Natural killer cell (primary cell): ENCODE measurements at regions not wholly inside any gene's neighbourhood (a gene's known extent, or its start where the extent isn't known, plus 50 kb on each side); places are given as distances from the start of the nearest gene placed in this dataset.

Experiments used
- ATAC-seq, 3 donors: fragments of 150-1000 bp in 2 of 3; fragments of 200-7000 bp in 1 of 3; cut with Tn5 transposase; 1 replicate in 1 of 3; 2 replicates in 2 of 3; pipeline ENCODE4 v1.10.0; 2021; ENCODE audit warnings: mild to moderate bottlenecking in 2 of 3, moderate library complexity in 2 of 3
- DNase-seq, 2 donors: peaks; one replicate each; pipeline versions ENCODE4 v3.0.0 to v3.0.0-alpha.2; 2013 to 2021; ENCODE audit warnings: mixed read lengths in 1 of 2
- H3K27ac ChIP-seq: one replicate; pipeline ENCODE4 v1.5.1; 2013; ENCODE audit warnings: mild to moderate bottlenecking, low read length
- H3K27me3 ChIP-seq: one replicate; pipeline ENCODE4 v1.6.1; 2013; ENCODE audit warnings: low read length; ENCODE audit not compliant: control insufficient read depth, insufficient read depth
- H3K36me3 ChIP-seq: one replicate; pipeline ENCODE4 v1.6.1; 2013; ENCODE audit warnings: low read length; ENCODE audit not compliant: control insufficient read depth, insufficient read depth
- H3K4me1 ChIP-seq: one replicate; pipeline ENCODE4 v1.6.1; 2013; ENCODE audit warnings: low read length; ENCODE audit not compliant: control insufficient read depth, insufficient read depth
- H3K4me3 ChIP-seq: one replicate; pipeline ENCODE4 v1.5.1; 2013; ENCODE audit warnings: low read length
- H3K9me3 ChIP-seq: one replicate; pipeline ENCODE4 v1.6.1; 2013; ENCODE audit warnings: low read length; ENCODE audit not compliant: control insufficient read depth, insufficient read depth
- H3K27ac Mint-ChIP-seq, 2 donors: one replicate each; pipeline ENCODE4 v1.8.0; 2022; ENCODE audit warnings: mild to moderate bottlenecking in 2 of 2, mixed read lengths in 2 of 2, moderate library complexity in 1 of 2
- H3K27me3 Mint-ChIP-seq, 2 donors: one replicate each; pipeline ENCODE4 v1.8.0; 2022; ENCODE audit warnings: low read depth in 2 of 2, mixed read lengths in 2 of 2
- H3K36me3 Mint-ChIP-seq: one replicate; pipeline ENCODE4 v1.8.0; 2022; ENCODE audit warnings: mixed read lengths
- H3K4me1 Mint-ChIP-seq, 2 donors: one replicate each; pipeline ENCODE4 v1.8.0; 2022; ENCODE audit warnings: mixed read lengths in 2 of 2
- H3K4me3 Mint-ChIP-seq: one replicate; pipeline ENCODE4 v1.8.0; 2022; ENCODE audit warnings: mild to moderate bottlenecking, moderate library complexity, mixed read lengths
- H3K9me3 Mint-ChIP-seq, 2 donors: one replicate each; pipeline ENCODE4 v1.8.0; 2022; ENCODE audit warnings: mixed read lengths in 2 of 2
- WGBS: methylation state at CpG from one replicate; pipeline ENCODE4 v1.1.7; 2013; ENCODE audit warnings: missing lambda C conversion rate; ENCODE audit not compliant: insufficient coverage; 5-methylcytosine and 5-hydroxymethylcytosine counted together
- intact Hi-C: fragments of 100-400 bp; cut with micrococcal nuclease; formaldehyde crosslinking; loops from one replicate; pipeline ENCODE4 v1.14.2; 2022
- TF ChIP-seq, protein P1 (sequence below): fragments of 200-600 bp; IDR thresholded peaks from one replicate; pipeline ENCODE4 v1.8.0; 2022; ENCODE audit warnings: antibody characterized with exemption

DNA sequence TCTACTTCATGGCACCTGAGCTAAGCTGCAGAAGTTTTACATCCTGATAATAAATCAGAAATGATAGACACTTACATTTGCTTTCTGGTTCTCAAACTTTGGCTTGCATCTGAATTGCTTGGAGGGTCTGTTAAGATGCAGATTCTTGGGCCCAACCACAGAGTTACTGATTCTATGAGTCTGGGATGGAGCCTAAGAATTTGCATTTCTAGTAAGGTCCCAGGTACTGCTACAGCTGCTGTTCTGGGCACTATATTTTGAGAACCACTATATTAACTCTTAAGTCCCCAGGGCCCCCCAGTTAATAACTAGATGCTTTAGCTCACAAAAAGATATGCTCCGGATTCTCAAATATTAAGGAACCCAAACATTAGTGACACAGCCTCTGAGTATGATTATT lies 69.8 kb upstream of the DAB2 start:
- Mint-ChIP-seq H3K27ac (no peak overlapping the region), H3K36me3 (peaks cover 7% of the 10 kb centered on the region), H3K27me3 (peaks cover 0 to 2% of the 10 kb centered on the region in 2 donors), H3K4me1 (peaks cover 0 to 6% of the 10 kb centered on the region in 2 donors), H3K9me3 (peaks cover 0 to 9% of the 10 kb centered on the region in 2 donors), H3K4me3 (no peak overlapping the region)
- WGBS = 100% methylated on average over 1 of the region's 1 CpG
- intact Hi-C loops = no loop called here
- TF ChIP-seq, protein P1, sequence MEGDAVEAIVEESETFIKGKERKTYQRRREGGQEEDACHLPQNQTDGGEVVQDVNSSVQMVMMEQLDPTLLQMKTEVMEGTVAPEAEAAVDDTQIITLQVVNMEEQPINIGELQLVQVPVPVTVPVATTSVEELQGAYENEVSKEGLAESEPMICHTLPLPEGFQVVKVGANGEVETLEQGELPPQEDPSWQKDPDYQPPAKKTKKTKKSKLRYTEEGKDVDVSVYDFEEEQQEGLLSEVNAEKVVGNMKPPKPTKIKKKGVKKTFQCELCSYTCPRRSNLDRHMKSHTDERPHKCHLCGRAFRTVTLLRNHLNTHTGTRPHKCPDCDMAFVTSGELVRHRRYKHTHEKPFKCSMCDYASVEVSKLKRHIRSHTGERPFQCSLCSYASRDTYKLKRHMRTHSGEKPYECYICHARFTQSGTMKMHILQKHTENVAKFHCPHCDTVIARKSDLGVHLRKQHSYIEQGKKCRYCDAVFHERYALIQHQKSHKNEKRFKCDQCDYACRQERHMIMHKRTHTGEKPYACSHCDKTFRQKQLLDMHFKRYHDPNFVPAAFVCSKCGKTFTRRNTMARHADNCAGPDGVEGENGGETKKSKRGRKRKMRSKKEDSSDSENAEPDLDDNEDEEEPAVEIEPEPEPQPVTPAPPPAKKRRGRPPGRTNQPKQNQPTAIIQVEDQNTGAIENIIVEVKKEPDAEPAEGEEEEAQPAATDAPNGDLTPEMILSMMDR = no peak
- no peak for ATAC-seq
- no peaks in the 10 kb centered on the region for H3K4me1 ChIP-seq
- peaks cover 2% of the 10 kb centered on the region for H3K9me3 ChIP-seq
- H3K27ac ChIP-seq = no peak overlapping the region
- no peak overlapping the region for H3K4me3 ChIP-seq
- H3K36me3 ChIP-seq = no peaks in the 10 kb centered on the region
- H3K27me3 ChIP-seq = no peaks in the 10 kb centered on the region
- DNase-seq = no peak

DNA sequence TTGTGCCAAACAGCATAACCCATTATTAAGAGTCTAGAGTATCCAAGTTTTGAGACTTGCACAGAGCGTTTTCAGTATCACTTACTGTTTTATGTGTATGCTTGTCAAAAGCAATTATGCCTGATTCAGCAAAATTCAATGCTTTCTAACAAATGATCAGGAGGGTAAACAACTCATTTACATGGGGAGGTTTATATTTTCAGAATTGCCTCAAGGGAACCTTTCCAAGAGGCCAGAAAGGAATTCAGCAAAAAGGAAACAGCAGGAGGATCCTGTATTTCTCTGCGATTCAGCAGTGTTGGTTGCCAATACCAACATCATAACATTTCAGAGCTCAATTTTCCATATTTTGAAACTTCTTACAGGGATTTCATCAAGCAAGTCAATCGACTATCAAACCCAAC lies 69.3 kb upstream of the DAB2 start:
- intact Hi-C loops = no loop called here
- no peak for DNase-seq
- ATAC-seq = no peak
- Mint-ChIP-seq H3K27ac (no peak overlapping the region), H3K27me3 (no peaks in the 10 kb centered on the region), H3K4me3 (no peak overlapping the region), H3K4me1 (peaks cover 0 to 6% of the 10 kb centered on the region in 2 donors), H3K36me3 (peaks cover 9% of the 10 kb centered on the region), H3K9me3 (peaks cover 0 to 9% of the 10 kb centered on the region in 2 donors)
- Histone ChIP-seq H3K27ac (no peak overlapping the region), H3K36me3 (no peaks in the 10 kb centered on the region), H3K4me3 (no peak overlapping the region), H3K4me1 (no peaks in the 10 kb centered on the region), H3K27me3 (no peaks in the 10 kb centered on the region), H3K9me3 (peaks cover 4% of the 10 kb centered on the region)
- TF ChIP-seq, protein P1 = no peak
- WGBS = 89% methylated on average over 3 of the region's 3 CpGs

DNA sequence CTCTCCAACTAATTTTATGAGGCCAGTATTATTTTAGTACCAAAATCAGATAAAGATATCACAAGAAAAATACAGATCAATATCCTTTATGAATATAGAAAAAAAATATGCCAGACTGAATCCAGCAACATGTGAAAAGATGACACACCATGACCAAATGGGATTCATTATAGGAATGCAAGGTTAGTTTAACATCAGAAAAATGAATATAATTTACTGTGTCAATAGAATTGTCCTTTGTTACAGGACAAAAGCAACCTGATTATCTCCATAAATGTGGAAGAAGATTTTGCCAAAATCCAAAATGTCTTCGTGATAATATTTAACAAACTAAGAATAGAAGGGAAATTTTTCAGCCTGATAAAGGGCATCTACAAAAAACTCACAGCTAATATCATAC lies 66.4 kb upstream of the DAB2 start:
- Histone ChIP-seq H3K4me1 (no peaks in the 10 kb centered on the region), H3K4me3 (no peak overlapping the region), H3K27ac (no peak overlapping the region), H3K9me3 (peaks cover 4% of the 10 kb centered on the region), H3K27me3 (no peaks in the 10 kb centered on the region), H3K36me3 (no peaks in the 10 kb centered on the region)
- no peak for ATAC-seq
- Mint-ChIP-seq H3K9me3 (peaks cover 0 to 9% of the 10 kb centered on the region in 2 donors), H3K4me3 (no peak overlapping the region), H3K27me3 (no peaks in the 10 kb centered on the region), H3K4me1 (no peaks in the 10 kb centered on the region), H3K27ac (no peak overlapping the region), H3K36me3 (peaks cover 9% of the 10 kb centered on the region)
- DNase-seq = no peak
- intact Hi-C loops = no loop called here
- no CpG with 5 or more reads among the region's 1 CpG for WGBS
- TF ChIP-seq, protein P1 = no peak

DNA sequence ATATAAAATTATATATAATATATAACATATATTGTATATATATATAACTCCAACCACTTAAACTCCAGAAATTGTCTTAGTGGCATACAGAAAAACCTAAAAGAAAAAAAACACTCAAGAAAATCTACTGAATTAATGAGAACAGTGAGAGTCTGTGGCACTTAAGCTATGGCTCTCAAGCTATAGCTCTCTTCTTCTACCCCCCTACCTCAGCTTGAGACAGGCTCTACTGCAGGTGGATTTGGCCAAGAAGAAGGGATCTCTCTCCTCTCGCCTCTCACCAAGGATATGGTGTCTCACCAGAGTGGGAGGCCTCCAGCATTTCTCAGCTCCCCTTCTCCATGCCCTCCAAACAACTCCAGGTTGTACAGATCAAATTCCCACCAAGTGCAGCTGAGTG lies 64.5 kb upstream of the DAB2 start:
- H3K27ac Mint-ChIP-seq = no peak overlapping the region
- no peak overlapping the region for H3K27ac ChIP-seq
- H3K36me3 Mint-ChIP-seq = peaks cover 9% of the 10 kb centered on the region
- no peaks in the 10 kb centered on the region for H3K27me3 Mint-ChIP-seq
- DNase-seq (no peak), ATAC-seq (no peak)
- peaks cover 0 to 9% of the 10 kb centered on the region in 2 donors for H3K9me3 Mint-ChIP-seq
- no peak overlapping the region for H3K4me3 ChIP-seq
- H3K4me1 ChIP-seq = no peaks in the 10 kb centered on the region
- intact Hi-C loops = no loop called here
- H3K4me3 Mint-ChIP-seq = no peak overlapping the region
- H3K4me1 Mint-ChIP-seq = no peaks in the 10 kb centered on the region
- TF ChIP-seq, protein P1 = no peak
- no peaks in the 10 kb centered on the region for H3K27me3 ChIP-seq
- WGBS = 80% methylated on average over 1 of the region's 1 CpG
- peaks cover 4% of the 10 kb centered on the region for H3K9me3 ChIP-seq
- no peaks in the 10 kb centered on the region for H3K36me3 ChIP-seq
